ENCODE measurements at regions not wholly inside any gene's neighbourhood (a gene's known extent, or its start where the extent isn't known, plus 50 kb on each side); places are given as distances from the start of the nearest gene placed in this dataset.

DNA sequence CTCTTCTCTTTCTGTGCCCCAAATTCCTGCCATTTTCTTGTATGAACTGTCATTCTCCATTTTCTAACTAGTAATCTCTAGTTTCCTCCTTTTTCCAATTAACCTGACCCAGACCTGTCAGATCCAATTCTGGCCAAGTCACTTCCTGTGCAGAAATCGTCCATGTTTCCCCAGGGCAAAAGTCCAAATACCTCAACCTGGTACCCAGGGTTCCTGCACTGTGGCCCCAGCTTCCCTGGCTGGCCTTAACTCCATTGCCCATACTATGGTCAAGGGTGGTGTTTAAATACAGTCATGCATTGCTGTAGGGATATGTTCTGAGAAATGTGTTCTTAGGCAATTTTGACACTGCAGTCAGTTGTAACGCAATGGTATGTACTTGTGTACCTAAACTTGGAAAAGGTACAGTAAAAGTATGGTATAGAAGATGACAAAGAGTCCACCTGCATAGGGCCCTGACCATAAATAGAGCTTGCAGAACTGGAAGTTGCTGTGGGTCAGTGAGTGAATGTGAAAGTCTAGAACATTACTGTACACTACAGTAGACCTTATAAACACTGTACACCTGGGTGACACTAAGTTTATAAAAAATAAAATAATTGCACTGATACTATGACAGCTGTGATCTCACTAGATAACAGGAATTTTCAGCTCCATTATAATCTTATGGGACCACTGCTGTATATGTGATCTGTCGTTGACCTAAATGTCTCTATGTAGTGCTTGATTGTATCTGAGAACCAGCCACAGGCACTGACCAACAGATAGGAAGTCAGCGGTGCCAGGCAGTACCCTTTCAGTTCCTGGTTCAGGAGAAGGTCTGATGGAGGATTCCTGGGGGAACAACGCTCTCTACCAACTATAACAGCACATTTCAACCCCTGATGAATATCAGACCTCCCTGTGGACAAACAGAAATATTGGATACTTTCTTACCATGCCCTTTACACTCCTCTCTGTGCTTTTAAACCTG, 336.1 kb upstream of the PROK2 start:
- no peak for TF ChIP-seq CTCF (IDR thresholded peaks at IDR 0.05)
- TF ChIP-seq SIN3A (IDR thresholded peaks at IDR 0.05; ENCODE audit: borderline replicate concordance, low read depth, low read length), result no peak
